ENCODE measurements at regions not wholly inside any gene's neighbourhood (a gene's known extent, or its start where the extent isn't known, plus 50 kb on each side); places are given as distances from the start of the nearest gene placed in this dataset.

GRCh38 chr2:184031402-184032147 lies 566.8 kb upstream of the ZNF804A start:
- Histone ChIP-seq H4K20me1 (ENCODE audit: insufficient read depth, low read length) (no peaks in the 10 kb centered on the region), H3K4me3 (ENCODE audit: low read depth, low read length, poor library complexity, severe bottlenecking) (no peak overlapping the region), H3K4me1 (ENCODE audit: insufficient read depth, low read length, severe bottlenecking) (peaks cover 10% of the 10 kb centered on the region), H3K9me3 (ENCODE audit: low read length) (no peaks in the 10 kb centered on the region), H3F3A (ENCODE audit: insufficient read depth, low read length) (no peaks in the 10 kb centered on the region), H3K79me2 (ENCODE audit: insufficient read depth, low read length) (no peaks in the 10 kb centered on the region), H2AFZ (ENCODE audit: low read length) (peak overlapping the region; percentile 52), H3K36me3 (ENCODE audit: insufficient read depth, low read length) (no peaks in the 10 kb centered on the region), H3K27ac (ENCODE audit: low read depth, low read length, poor library complexity, severe bottlenecking) (no peak overlapping the region), H3K4me2 (ENCODE audit: low read length) (no peak overlapping the region), H3K9me2 (ENCODE audit: low read depth, low read length) (no peaks in the 10 kb centered on the region), H3K9ac (ENCODE audit: low read length) (no peak overlapping the region), H3K27me3 (ENCODE audit: insufficient read depth, low read length) (no peaks in the 10 kb centered on the region)
- TF ChIP-seq EZH2 (IDR thresholded peaks at IDR 0.05; ENCODE audit: borderline replicate concordance, low read length), result no peak
- no peak for TF ChIP-seq CTCF (IDR thresholded peaks at IDR 0.05; ENCODE audit: low read length)

DNA sequence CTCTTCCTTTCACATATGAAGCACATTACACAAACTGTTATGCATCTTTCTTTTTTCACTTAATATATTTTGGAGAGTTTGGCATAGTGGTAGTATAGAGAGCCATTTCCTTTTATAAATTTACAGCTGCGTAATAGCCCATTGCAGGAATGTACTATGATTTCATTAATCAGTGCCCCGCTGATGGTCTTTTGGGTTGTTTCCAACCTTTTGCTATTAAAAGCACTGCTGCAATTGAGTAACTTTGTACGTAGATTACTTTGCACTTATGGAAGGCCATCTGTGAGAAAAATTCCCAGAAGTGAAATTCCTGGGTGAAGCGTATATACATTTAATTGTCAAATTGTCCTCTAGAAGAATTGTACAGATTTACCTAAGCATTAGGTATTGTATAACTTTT lies 565.3 kb upstream of the ZNF804A start:
- Histone ChIP-seq H3K9me2 (ENCODE audit: low read depth, low read length) (no peaks in the 10 kb centered on the region), H2AFZ (ENCODE audit: low read length) (no peak overlapping the region), H4K20me1 (ENCODE audit: insufficient read depth, low read length) (no peaks in the 10 kb centered on the region), H3K27me3 (ENCODE audit: insufficient read depth, low read length) (no peaks in the 10 kb centered on the region), H3K9ac (ENCODE audit: low read length) (no peak overlapping the region), H3F3A (ENCODE audit: insufficient read depth, low read length) (no peaks in the 10 kb centered on the region), H3K4me3 (ENCODE audit: low read depth, low read length, poor library complexity, severe bottlenecking) (no peak overlapping the region), H3K36me3 (ENCODE audit: insufficient read depth, low read length) (no peaks in the 10 kb centered on the region), H3K27ac (ENCODE audit: low read depth, low read length, poor library complexity, severe bottlenecking) (no peak overlapping the region), H3K79me2 (ENCODE audit: insufficient read depth, low read length) (no peaks in the 10 kb centered on the region), H3K4me1 (ENCODE audit: insufficient read depth, low read length, severe bottlenecking) (peaks cover 10% of the 10 kb centered on the region), H3K4me2 (ENCODE audit: low read length) (no peak overlapping the region), H3K9me3 (ENCODE audit: low read length) (no peaks in the 10 kb centered on the region)
- TF ChIP-seq EZH2 (IDR thresholded peaks at IDR 0.05; ENCODE audit: borderline replicate concordance, low read length), result no peak

DNA sequence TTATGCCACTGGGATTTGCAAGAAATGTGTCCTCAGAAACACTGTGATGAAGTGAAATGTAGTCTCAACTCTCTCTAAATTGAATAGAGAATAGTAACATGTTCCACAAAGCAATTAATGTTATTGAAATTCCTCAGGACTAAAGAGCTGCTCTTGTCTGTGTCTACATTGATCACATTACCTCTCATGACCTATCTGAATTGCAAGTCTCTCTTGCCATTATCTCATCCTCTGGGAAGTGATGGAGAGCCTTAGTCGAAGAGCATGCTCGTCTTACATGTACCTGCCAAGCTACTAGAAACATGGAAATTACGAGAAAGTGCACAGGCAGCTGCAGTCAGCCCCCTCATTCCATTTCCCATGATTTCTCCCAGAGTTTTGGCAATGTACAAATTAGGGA lies 561.1 kb upstream of the ZNF804A start:
- H3K4me1 ChIP-seq (ENCODE audit: insufficient read depth, low read length, severe bottlenecking), result no peaks in the 10 kb centered on the region
- no peak overlapping the region for H3K27ac ChIP-seq (ENCODE audit: low read depth, low read length, poor library complexity, severe bottlenecking)
- no peak overlapping the region for H3K9ac ChIP-seq (ENCODE audit: low read length)
- no peaks in the 10 kb centered on the region for H4K20me1 ChIP-seq (ENCODE audit: insufficient read depth, low read length)
- no peak overlapping the region for H3K4me3 ChIP-seq (ENCODE audit: low read depth, low read length, poor library complexity, severe bottlenecking)
- no peaks in the 10 kb centered on the region for H3F3A ChIP-seq (ENCODE audit: insufficient read depth, low read length)
- H3K79me2 ChIP-seq (ENCODE audit: insufficient read depth, low read length), result no peaks in the 10 kb centered on the region
- TF ChIP-seq EZH2 (IDR thresholded peaks at IDR 0.05; ENCODE audit: borderline replicate concordance, low read length) (no peak), CTCF (IDR thresholded peaks at IDR 0.05; ENCODE audit: low read length) (no peak)
- H3K9me3 ChIP-seq (ENCODE audit: low read length), result no peaks in the 10 kb centered on the region
- no peaks in the 10 kb centered on the region for H3K36me3 ChIP-seq (ENCODE audit: insufficient read depth, low read length)
- H2AFZ ChIP-seq (ENCODE audit: low read length), result no peak overlapping the region
- no peak overlapping the region for H3K4me2 ChIP-seq (ENCODE audit: low read length)
- H3K27me3 ChIP-seq (ENCODE audit: insufficient read depth, low read length), result no peaks in the 10 kb centered on the region
- H3K9me2 ChIP-seq (ENCODE audit: low read depth, low read length), result no peaks in the 10 kb centered on the region

- H3K36me3 ChIP-seq (ENCODE audit: insufficient read depth, low read length), result no peaks in the 10 kb centered on the region
- no peak overlapping the region for H3K4me2 ChIP-seq (ENCODE audit: low read length)
- no peaks in the 10 kb centered on the region for H3K9me3 ChIP-seq (ENCODE audit: low read length)
- H3K4me3 ChIP-seq (ENCODE audit: low read depth, low read length, poor library complexity, severe bottlenecking), result no peak overlapping the region
- no peak overlapping the region for H3K27ac ChIP-seq (ENCODE audit: low read depth, low read length, poor library complexity, severe bottlenecking)
- no peak for TF ChIP-seq EZH2 (IDR thresholded peaks at IDR 0.05; ENCODE audit: borderline replicate concordance, low read length)
- TF ChIP-seq CTCF (IDR thresholded peaks at IDR 0.05; ENCODE audit: low read length), result no peak
- no peaks in the 10 kb centered on the region for H3K27me3 ChIP-seq (ENCODE audit: insufficient read depth, low read length)
- H3K4me1 ChIP-seq (ENCODE audit: insufficient read depth, low read length, severe bottlenecking), result no peaks in the 10 kb centered on the region
- no peaks in the 10 kb centered on the region for H3F3A ChIP-seq (ENCODE audit: insufficient read depth, low read length)
- no peaks in the 10 kb centered on the region for H3K9me2 ChIP-seq (ENCODE audit: low read depth, low read length)
- no peaks in the 10 kb centered on the region for H4K20me1 ChIP-seq (ENCODE audit: insufficient read depth, low read length)
- no peaks in the 10 kb centered on the region for H3K79me2 ChIP-seq (ENCODE audit: insufficient read depth, low read length)
- H2AFZ ChIP-seq (ENCODE audit: low read length), result no peak overlapping the region
- no peak overlapping the region for H3K9ac ChIP-seq (ENCODE audit: low read length)
Measured at GRCh38 chr2:184039493-184039892, 558.8 kb upstream of the ZNF804A start.

Data from OCI-LY1 (cell line).